NCI-H460 (cell line): ENCODE measurements at regions not wholly inside any gene's neighbourhood (a gene's known extent, or its start where the extent isn't known, plus 50 kb on each side); places are given as distances from the start of the nearest gene placed in this dataset.
"Not testable (repeated sequence)": the region's sequence is repeated elsewhere in the genome, so short reads cannot be mapped to it uniquely, and the experiment has no call there.

ENCODE experiments used
- DNase-seq: peaks from one replicate; pipeline ENCODE4 v3.0.0-alpha.2; 2016; ENCODE audit warnings: low read depth; ENCODE audit errors: extremely low read depth

- no peak for DNase-seq
Measured at GRCh38 chr18:67805261-67805660, 288.7 kb upstream of the DSEL start.

- DNase-seq = no peak
Measured at GRCh38 chr18:67794521-67794920, 278.0 kb upstream of the DSEL start.

- DNase-seq = no peak
Measured at GRCh38 chr18:67790527-67790926, 274.0 kb upstream of the DSEL start.

- DNase-seq = no peak
Measured at GRCh38 chr18:67789165-67789545, 272.6 kb upstream of the DSEL start.

GRCh38 chr18:67788310-67789164 is 272.0 kb upstream of the DSEL start:
- no peak for DNase-seq

- peak; percentile 49 for DNase-seq
Measured at GRCh38 chr18:67783196-67783946, 266.9 kb upstream of the DSEL start.

- DNase-seq = no peak
Measured at GRCh38 chr18:67778016-67778415, 261.5 kb upstream of the DSEL start.

- no peak for DNase-seq
Measured at GRCh38 chr18:67776929-67777328, 260.4 kb upstream of the DSEL start.

GRCh38 chr18:67771271-67771670 is 254.8 kb upstream of the DSEL start:
- DNase-seq = no peak

GRCh38 chr18:67770520-67770919 is 254.0 kb upstream of the DSEL start:
- no peak for DNase-seq

GRCh38 chr18:67766930-67767329 is 250.4 kb upstream of the DSEL start:
- peak; percentile 56 for DNase-seq

GRCh38 chr18:67752211-67752610 is 235.7 kb upstream of the DSEL start:
- DNase-seq = not testable (repeated sequence)

GRCh38 chr18:67742954-67743353 is 226.4 kb upstream of the DSEL start:
- no peak for DNase-seq

GRCh38 chr18:67742525-67742924 is 226.0 kb upstream of the DSEL start:
- DNase-seq = no peak

GRCh38 chr18:67735506-67735905 is 219.0 kb upstream of the DSEL start:
- DNase-seq = no peak

- no peak for DNase-seq
Measured at GRCh38 chr18:67733088-67733487, 216.6 kb upstream of the DSEL start.

- no peak for DNase-seq
Measured at GRCh38 chr18:67731851-67732250, 215.3 kb upstream of the DSEL start.

- no peak for DNase-seq
Measured at GRCh38 chr18:67730886-67731285, 214.4 kb upstream of the DSEL start.

- no peak for DNase-seq
Measured at GRCh38 chr18:67728364-67728763, 211.8 kb upstream of the DSEL start.

GRCh38 chr18:67726882-67727281 is 210.4 kb upstream of the DSEL start:
- DNase-seq = no peak

GRCh38 chr18:67717800-67718199 is 201.3 kb upstream of the DSEL start:
- no peak for DNase-seq

- DNase-seq = no peak
Measured at GRCh38 chr18:67715567-67715966, 199.0 kb upstream of the DSEL start.
